ENCODE measurements at regions not wholly inside any gene's neighbourhood (a gene's known extent, or its start where the extent isn't known, plus 50 kb on each side); places are given as distances from the start of the nearest gene placed in this dataset.

- Mint-ChIP-seq H3K9me3 (peaks cover 4% of the 10 kb centered on the region; the same call in 2 of the 3 replicates), H3K4me3 (no peak overlapping the region), H3K4me1 (peaks cover 4% of the 10 kb centered on the region), H3K27ac (no peak overlapping the region), H3K36me3 (ENCODE audit: low read depth) (no peaks in the 10 kb centered on the region), H3K27me3 (ENCODE audit: insufficient read depth, low read depth, poor library complexity) (peaks cover 8% of the 10 kb centered on the region)
- no peaks in the 10 kb centered on the region for H3K27me3 ChIP-seq (ENCODE audit: insufficient read depth)
- no peaks in the 10 kb centered on the region for H3K79me2 ChIP-seq (replicated peaks; ENCODE audit: insufficient read depth)
- ATAC-seq (no peak), DNase-seq (ENCODE audit: low spot score) (no peak)
- H4K20me1 ChIP-seq (replicated peaks; ENCODE audit: insufficient read depth): no peaks in the 10 kb centered on the region
- no peaks in the 10 kb centered on the region for H3K9me2 ChIP-seq (ENCODE audit: insufficient read depth)
- no peak overlapping the region for H3K4me2 ChIP-seq
- H3F3A ChIP-seq (replicated peaks; ENCODE audit: low read depth): no peaks in the 10 kb centered on the region
- H3K27ac ChIP-seq (ENCODE audit: low read depth): no peak overlapping the region
- TF ChIP-seq NANOG (IDR thresholded peaks at IDR 0.05; ENCODE audit: borderline replicate concordance) (no peak), JUNB (IDR thresholded peaks at IDR 0.05; ENCODE audit: unreplicated experiment) (no peak), REST (IDR thresholded peaks at IDR 0.05; ENCODE audit: unreplicated experiment) (no peak), EZH2 (IDR thresholded peaks at IDR 0.05; ENCODE audit: low read depth, unreplicated experiment) (no peak), ZNF462 (CRISPR knock-in tag; IDR thresholded peaks at IDR 0.05) (no peak), ZNF331 (CRISPR knock-in tag; IDR thresholded peaks at IDR 0.05; ENCODE audit: low read depth) (no peak), ZNF114 (CRISPR knock-in tag; IDR thresholded peaks at IDR 0.05) (no peak), CTCF (conservative IDR thresholded peaks at IDR 0.05; ENCODE audit: low read depth in 2 of 2) (no peak)
- H3K4me3 ChIP-seq: no peak overlapping the region
- peaks cover 3% of the 10 kb centered on the region; the same call in 1 of the 2 replicates for H3K4me1 ChIP-seq (ENCODE audit: insufficient read depth)
- H2AFZ ChIP-seq: no peak overlapping the region
- no peaks in the 10 kb centered on the region for H3K36me3 ChIP-seq (ENCODE audit: insufficient read depth)
Measured at GRCh38 chr20:58017970-58018530, 210.4 kb downstream of the ANKRD60 start.
